ENCODE measurements at regions not wholly inside any gene's neighbourhood (a gene's known extent, or its start where the extent isn't known, plus 50 kb on each side); places are given as distances from the start of the nearest gene placed in this dataset.

DNA sequence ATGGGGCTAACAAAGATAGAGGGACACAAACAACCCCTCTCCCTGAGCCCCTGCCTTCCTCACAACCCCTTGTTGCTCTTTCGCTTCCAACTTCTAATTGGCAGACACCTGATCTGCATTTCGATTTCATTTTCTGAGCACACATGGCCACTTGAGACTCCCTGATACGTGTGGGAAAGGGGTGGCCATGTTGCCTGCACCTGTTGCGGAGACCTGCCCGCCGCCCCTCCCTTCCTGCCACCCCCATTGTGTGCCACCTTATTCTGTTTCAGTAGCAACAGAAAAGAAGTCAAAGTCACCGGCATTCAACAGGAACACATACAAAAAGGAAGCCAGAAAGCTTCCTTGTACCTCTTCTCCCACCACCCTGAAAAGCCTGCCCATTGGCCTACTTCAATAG lies 254.7 kb upstream of the SOX9 start:
- TF ChIP-seq, protein P1, sequence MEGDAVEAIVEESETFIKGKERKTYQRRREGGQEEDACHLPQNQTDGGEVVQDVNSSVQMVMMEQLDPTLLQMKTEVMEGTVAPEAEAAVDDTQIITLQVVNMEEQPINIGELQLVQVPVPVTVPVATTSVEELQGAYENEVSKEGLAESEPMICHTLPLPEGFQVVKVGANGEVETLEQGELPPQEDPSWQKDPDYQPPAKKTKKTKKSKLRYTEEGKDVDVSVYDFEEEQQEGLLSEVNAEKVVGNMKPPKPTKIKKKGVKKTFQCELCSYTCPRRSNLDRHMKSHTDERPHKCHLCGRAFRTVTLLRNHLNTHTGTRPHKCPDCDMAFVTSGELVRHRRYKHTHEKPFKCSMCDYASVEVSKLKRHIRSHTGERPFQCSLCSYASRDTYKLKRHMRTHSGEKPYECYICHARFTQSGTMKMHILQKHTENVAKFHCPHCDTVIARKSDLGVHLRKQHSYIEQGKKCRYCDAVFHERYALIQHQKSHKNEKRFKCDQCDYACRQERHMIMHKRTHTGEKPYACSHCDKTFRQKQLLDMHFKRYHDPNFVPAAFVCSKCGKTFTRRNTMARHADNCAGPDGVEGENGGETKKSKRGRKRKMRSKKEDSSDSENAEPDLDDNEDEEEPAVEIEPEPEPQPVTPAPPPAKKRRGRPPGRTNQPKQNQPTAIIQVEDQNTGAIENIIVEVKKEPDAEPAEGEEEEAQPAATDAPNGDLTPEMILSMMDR (IDR thresholded peaks at IDR 0.05), result no peak
- TF ChIP-seq REST (IDR thresholded peaks at IDR 0.05; ENCODE audit: insufficient read depth in 1 of 2, low read depth in 2 of 2, low read length in 1 of 2) (no peak), POLR2AphosphoS5 (IDR thresholded peaks at IDR 0.05; ENCODE audit: low read depth, low read length) (no peak), SIN3A (IDR thresholded peaks at IDR 0.05; ENCODE audit: borderline replicate concordance, insufficient read depth, low read depth, low read length) (no peak), TCF7L2 (IDR thresholded peaks at IDR 0.05; ENCODE audit: low read depth, low read length) (no peak)

Data from Panc1 (cell line).